ENCODE measurements at regions not wholly inside any gene's neighbourhood (a gene's known extent, or its start where the extent isn't known, plus 50 kb on each side); places are given as distances from the start of the nearest gene placed in this dataset.

- TF ChIP-seq POLR2AphosphoS5 (IDR thresholded peaks at IDR 0.05; ENCODE audit: low read depth, low read length): no peak
- no peak for TF ChIP-seq POLR2A (IDR thresholded peaks at IDR 0.05; ENCODE audit: low read depth, low read length)
- no peak for TF ChIP-seq TAF1 (IDR thresholded peaks at IDR 0.05; ENCODE audit: low read depth, low read length)
Measured at GRCh38 chr2:129129087-129129486, 810.4 kb upstream of the HS6ST1 start.
